ENCODE measurements at regions not wholly inside any gene's neighbourhood (a gene's known extent, or its start where the extent isn't known, plus 50 kb on each side); places are given as distances from the start of the nearest gene placed in this dataset.

DNA sequence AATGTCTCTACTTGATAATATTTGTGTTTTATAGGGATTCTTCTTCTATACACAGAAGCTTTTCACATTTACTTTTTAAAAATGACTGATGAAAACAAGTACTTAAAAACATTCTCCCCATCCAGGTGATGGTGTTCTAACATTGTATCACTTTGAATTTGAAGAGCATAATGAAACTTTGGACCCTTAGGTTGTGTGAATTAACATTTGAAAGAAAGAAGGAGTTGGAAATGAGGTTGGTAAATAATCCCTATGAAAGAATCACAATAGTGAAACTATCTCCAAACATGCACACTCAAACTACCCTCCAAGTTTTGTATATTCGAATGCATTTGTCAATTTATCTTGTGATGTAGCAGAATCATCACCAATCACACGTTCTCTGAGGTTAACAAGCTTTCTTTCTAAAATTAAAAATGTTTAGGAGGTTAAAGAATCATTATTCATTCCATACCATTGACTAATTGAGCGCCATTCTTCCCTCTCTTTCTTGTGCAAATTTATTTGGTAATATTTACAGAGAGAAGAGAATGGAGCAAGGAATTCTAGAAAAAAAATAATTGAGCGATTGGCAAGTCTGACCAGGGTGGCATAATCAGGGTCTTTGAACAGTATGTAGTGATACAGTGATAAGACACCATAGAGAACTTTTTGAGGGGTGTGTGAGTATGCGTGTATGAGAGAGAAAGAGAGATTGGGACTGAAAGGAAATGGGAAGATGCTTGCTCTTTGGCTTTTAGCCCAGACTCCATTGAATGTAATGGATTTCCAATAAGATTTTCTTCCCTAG lies 260.0 kb upstream of the NRXN1 start:
- Histone ChIP-seq H3K27me3 (replicated peaks in 1 of 2; ENCODE audit: control insufficient read depth in 2 of 2, extremely low read depth in 1 of 2, insufficient read depth in 2 of 2, low read length in 1 of 2) (no peaks in the 10 kb centered on the region), H3K36me3 (ENCODE audit: control insufficient read depth in 2 of 2, extremely low read depth in 1 of 2, insufficient read depth in 1 of 2, low read length in 1 of 2) (no peaks in the 10 kb centered on the region), H3K27ac (ENCODE audit: low read length) (no peak overlapping the region), H3K4me3 (ENCODE audit: control insufficient read depth in 1 of 2, extremely low read depth in 1 of 2, low read length in 1 of 2) (no peak overlapping the region), H3K4me1 (ENCODE audit: control insufficient read depth in 1 of 2, extremely low read depth in 1 of 2, insufficient read depth in 2 of 2, low read length in 2 of 2) (no peaks in the 10 kb centered on the region), H3K9me3 (peaks cover 3% of the 10 kb centered on the region)
- ATAC-seq (replicated peaks in 1 of 4) (no peak), DNase-seq (no peak)
- CTCF ChIA-PET = no interaction called here
- Mint-ChIP-seq H3K36me3 (no peaks in the 10 kb centered on the region), H3K27ac (no peak overlapping the region), H3K4me3 (no peak overlapping the region), H3K9me3 (peaks cover 0 to 13% (median 10%) of the 10 kb centered on the region in 3 donors), H3K27me3 (no peaks in the 10 kb centered on the region), H3K4me1 (no peaks in the 10 kb centered on the region)
- WGBS (ENCODE audit: insufficient coverage) = 67% methylated on average over 1 of the region's 5 CpGs
- POLR2A ChIA-PET = no interaction called here

DNA sequence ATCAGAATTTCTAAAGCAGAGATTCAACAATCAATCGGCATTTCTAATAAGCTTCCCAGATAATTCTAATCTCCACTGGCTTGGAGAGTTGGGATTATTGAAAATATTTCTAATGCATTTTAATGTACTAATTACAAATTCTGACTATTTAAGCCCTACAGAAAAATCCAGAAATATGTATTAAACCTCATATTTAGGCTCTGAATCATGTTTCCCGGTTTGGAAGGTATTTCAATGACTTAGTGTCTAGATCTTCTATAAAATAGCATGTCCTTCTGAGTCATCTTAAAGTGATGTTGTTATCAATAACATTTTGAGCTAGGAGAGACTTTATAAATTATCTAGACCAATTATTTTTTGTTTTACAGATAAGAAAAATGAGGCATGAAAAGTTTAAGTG lies 258.8 kb upstream of the NRXN1 start:
- Mint-ChIP-seq H3K36me3 (no peaks in the 10 kb centered on the region), H3K4me1 (no peaks in the 10 kb centered on the region), H3K4me3 (no peak overlapping the region), H3K9me3 (peaks cover 0 to 23% (median 19%) of the 10 kb centered on the region in 3 donors), H3K27ac (no peak overlapping the region), H3K27me3 (no peaks in the 10 kb centered on the region)
- Histone ChIP-seq H3K36me3 (ENCODE audit: control insufficient read depth in 2 of 2, extremely low read depth in 1 of 2, insufficient read depth in 1 of 2, low read length in 1 of 2) (no peaks in the 10 kb centered on the region), H3K4me3 (ENCODE audit: control insufficient read depth in 1 of 2, extremely low read depth in 1 of 2, low read length in 1 of 2) (no peak overlapping the region), H3K9me3 (peaks cover 3% of the 10 kb centered on the region), H3K27me3 (replicated peaks in 1 of 2; ENCODE audit: control insufficient read depth in 2 of 2, extremely low read depth in 1 of 2, insufficient read depth in 2 of 2, low read length in 1 of 2) (no peaks in the 10 kb centered on the region), H3K4me1 (ENCODE audit: control insufficient read depth in 1 of 2, extremely low read depth in 1 of 2, insufficient read depth in 2 of 2, low read length in 2 of 2) (no peaks in the 10 kb centered on the region), H3K27ac (ENCODE audit: low read length) (no peak overlapping the region)
- ChIA-PET CTCF (no interaction called here), POLR2A (interaction anchor here in 1 of 2 donors (0.6 kb wide), 1 partner anchor 17 kb away, joined by 6 read pairs; no protein-coding TSS in a partner anchor)
- WGBS (ENCODE audit: insufficient coverage) = no CpG with 5 or more reads among the region's 2 CpGs
- DNase-seq = no peak
- no peak for ATAC-seq (replicated peaks in 1 of 4)

DNA sequence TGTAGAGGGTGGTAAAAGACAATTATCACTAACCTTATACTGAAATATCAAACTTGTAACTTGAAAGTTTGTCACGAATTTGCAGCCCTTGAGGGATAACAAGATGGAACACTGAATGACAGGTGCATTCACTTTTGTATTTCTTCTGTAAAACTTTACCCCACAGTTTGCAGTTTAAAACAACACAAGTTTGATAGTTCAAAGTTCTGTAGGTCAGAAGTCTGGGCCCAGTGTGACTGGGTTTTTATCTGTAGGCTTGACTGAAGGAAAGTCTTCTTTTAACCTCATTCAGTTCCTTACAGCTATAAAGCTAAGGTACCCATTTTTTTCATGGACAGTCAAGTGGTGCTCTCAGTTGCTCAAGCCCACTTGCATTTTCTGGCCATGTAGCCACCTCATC lies 257.1 kb upstream of the NRXN1 start:
- H3K36me3 ChIP-seq (ENCODE audit: control insufficient read depth in 2 of 2, extremely low read depth in 1 of 2, insufficient read depth in 1 of 2, low read length in 1 of 2) = no peaks in the 10 kb centered on the region
- no peak for ATAC-seq (replicated peaks in 1 of 4)
- Mint-ChIP-seq H3K9me3 (peaks cover 0 to 29% (median 28%) of the 10 kb centered on the region in 3 donors), H3K4me3 (no peak overlapping the region), H3K27ac (no peak overlapping the region), H3K36me3 (no peaks in the 10 kb centered on the region), H3K4me1 (no peaks in the 10 kb centered on the region), H3K27me3 (no peaks in the 10 kb centered on the region)
- CTCF ChIA-PET = no interaction called here
- no peaks in the 10 kb centered on the region for H3K27me3 ChIP-seq (replicated peaks in 1 of 2; ENCODE audit: control insufficient read depth in 2 of 2, extremely low read depth in 1 of 2, insufficient read depth in 2 of 2, low read length in 1 of 2)
- no peaks in the 10 kb centered on the region for H3K9me3 ChIP-seq
- no peak for DNase-seq
- no peak overlapping the region for H3K27ac ChIP-seq (ENCODE audit: low read length)
- POLR2A ChIA-PET = no interaction called here
- no CpG with 5 or more reads among the region's 1 CpG for WGBS (ENCODE audit: insufficient coverage)
- no peak overlapping the region for H3K4me3 ChIP-seq (ENCODE audit: control insufficient read depth in 1 of 2, extremely low read depth in 1 of 2, low read length in 1 of 2)
- no peaks in the 10 kb centered on the region for H3K4me1 ChIP-seq (ENCODE audit: control insufficient read depth in 1 of 2, extremely low read depth in 1 of 2, insufficient read depth in 2 of 2, low read length in 2 of 2)

DNA sequence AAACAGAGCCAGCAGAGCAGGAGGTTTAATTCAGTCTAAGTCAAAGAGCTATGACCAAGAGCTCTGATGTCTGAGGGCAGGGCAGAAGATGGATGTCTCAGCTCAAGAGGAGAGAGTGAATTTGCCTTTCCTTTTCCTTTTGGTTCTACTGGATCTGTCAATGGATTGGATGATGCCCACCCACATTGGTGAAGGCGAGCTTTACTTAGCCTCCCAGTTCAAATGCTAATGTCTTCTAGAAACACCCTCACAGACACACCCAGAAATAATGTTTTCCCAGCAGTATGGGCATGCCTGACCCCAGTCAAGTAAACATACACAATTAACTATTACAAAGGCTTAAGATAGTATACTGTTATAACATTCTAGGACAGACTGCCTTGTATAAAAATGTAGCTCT lies 236.3 kb upstream of the NRXN1 start:
- Mint-ChIP-seq H3K36me3 (no peaks in the 10 kb centered on the region), H3K27me3 (no peaks in the 10 kb centered on the region), H3K27ac (no peak overlapping the region), H3K9me3 (peaks cover 0 to 34% (median 15%) of the 10 kb centered on the region in 3 donors), H3K4me3 (no peak overlapping the region), H3K4me1 (no peaks in the 10 kb centered on the region)
- ChIA-PET POLR2A (no interaction called here), CTCF (no interaction called here)
- WGBS (ENCODE audit: insufficient coverage) = 88% methylated on average over 1 of the region's 1 CpG
- no peaks in the 10 kb centered on the region for H3K27me3 ChIP-seq (replicated peaks in 1 of 2; ENCODE audit: control insufficient read depth in 2 of 2, extremely low read depth in 1 of 2, insufficient read depth in 2 of 2, low read length in 1 of 2)
- no peak overlapping the region for H3K4me3 ChIP-seq (ENCODE audit: control insufficient read depth in 1 of 2, extremely low read depth in 1 of 2, low read length in 1 of 2)
- DNase-seq (no peak), ATAC-seq (replicated peaks in 1 of 4) (no peak)
- no peaks in the 10 kb centered on the region for H3K36me3 ChIP-seq (ENCODE audit: control insufficient read depth in 2 of 2, extremely low read depth in 1 of 2, insufficient read depth in 1 of 2, low read length in 1 of 2)
- H3K27ac ChIP-seq (ENCODE audit: low read length) = no peak overlapping the region
- H3K4me1 ChIP-seq (ENCODE audit: control insufficient read depth in 1 of 2, extremely low read depth in 1 of 2, insufficient read depth in 2 of 2, low read length in 2 of 2) = no peaks in the 10 kb centered on the region
- peaks cover 3% of the 10 kb centered on the region for H3K9me3 ChIP-seq

- Histone ChIP-seq H3K4me1 (ENCODE audit: control insufficient read depth in 1 of 2, extremely low read depth in 1 of 2, insufficient read depth in 2 of 2, low read length in 2 of 2) (no peaks in the 10 kb centered on the region), H3K4me3 (ENCODE audit: control insufficient read depth in 1 of 2, extremely low read depth in 1 of 2, low read length in 1 of 2) (no peak overlapping the region), H3K27me3 (replicated peaks in 1 of 2; ENCODE audit: control insufficient read depth in 2 of 2, extremely low read depth in 1 of 2, insufficient read depth in 2 of 2, low read length in 1 of 2) (no peaks in the 10 kb centered on the region), H3K36me3 (ENCODE audit: control insufficient read depth in 2 of 2, extremely low read depth in 1 of 2, insufficient read depth in 1 of 2, low read length in 1 of 2) (no peaks in the 10 kb centered on the region), H3K27ac (ENCODE audit: low read length) (no peak overlapping the region), H3K9me3 (peaks cover 3% of the 10 kb centered on the region)
- ATAC-seq (replicated peaks in 1 of 4) (no peak), DNase-seq (no peak)
- Mint-ChIP-seq H3K27ac (no peak overlapping the region), H3K4me3 (no peak overlapping the region), H3K9me3 (peaks cover 0 to 30% (median 18%) of the 10 kb centered on the region in 3 donors), H3K4me1 (no peaks in the 10 kb centered on the region), H3K27me3 (no peaks in the 10 kb centered on the region), H3K36me3 (no peaks in the 10 kb centered on the region)
- POLR2A ChIA-PET = no interaction called here
- CTCF ChIA-PET = interaction anchor here in 1 of 2 donors (0.7 kb wide), 1 partner anchor 128 kb away, joined by 3 read pairs; no protein-coding TSS in a partner anchor
- WGBS (ENCODE audit: insufficient coverage) = no CpG with 5 or more reads among the region's 2 CpGs
These were observed 233.6 kb upstream of the NRXN1 start for GRCh38 chr2:51265539-51265938.

GRCh38 chr2:51263951-51264350 lies 232.0 kb upstream of the NRXN1 start:
- Mint-ChIP-seq H3K4me3 (no peak overlapping the region), H3K4me1 (no peaks in the 10 kb centered on the region), H3K27ac (no peak overlapping the region), H3K36me3 (no peaks in the 10 kb centered on the region), H3K9me3 (peaks cover 3 to 30% (median 13%) of the 10 kb centered on the region in 3 donors), H3K27me3 (no peaks in the 10 kb centered on the region)
- Histone ChIP-seq H3K27me3 (replicated peaks in 1 of 2; ENCODE audit: control insufficient read depth in 2 of 2, extremely low read depth in 1 of 2, insufficient read depth in 2 of 2, low read length in 1 of 2) (no peaks in the 10 kb centered on the region), H3K9me3 (peaks cover 3% of the 10 kb centered on the region), H3K27ac (ENCODE audit: low read length) (no peak overlapping the region), H3K36me3 (ENCODE audit: control insufficient read depth in 2 of 2, extremely low read depth in 1 of 2, insufficient read depth in 1 of 2, low read length in 1 of 2) (no peaks in the 10 kb centered on the region), H3K4me1 (ENCODE audit: control insufficient read depth in 1 of 2, extremely low read depth in 1 of 2, insufficient read depth in 2 of 2, low read length in 2 of 2) (no peaks in the 10 kb centered on the region), H3K4me3 (ENCODE audit: control insufficient read depth in 1 of 2, extremely low read depth in 1 of 2, low read length in 1 of 2) (no peak overlapping the region)
- ATAC-seq (replicated peaks in 1 of 4) = no peak
- WGBS (ENCODE audit: insufficient coverage) = no CpG with 5 or more reads among the region's 3 CpGs
- CTCF ChIA-PET = no interaction called here
- POLR2A ChIA-PET = no interaction called here
- DNase-seq = no peak
